ENCODE measurements at regions not wholly inside any gene's neighbourhood (a gene's known extent, or its start where the extent isn't known, plus 50 kb on each side); places are given as distances from the start of the nearest gene placed in this dataset.

DNA sequence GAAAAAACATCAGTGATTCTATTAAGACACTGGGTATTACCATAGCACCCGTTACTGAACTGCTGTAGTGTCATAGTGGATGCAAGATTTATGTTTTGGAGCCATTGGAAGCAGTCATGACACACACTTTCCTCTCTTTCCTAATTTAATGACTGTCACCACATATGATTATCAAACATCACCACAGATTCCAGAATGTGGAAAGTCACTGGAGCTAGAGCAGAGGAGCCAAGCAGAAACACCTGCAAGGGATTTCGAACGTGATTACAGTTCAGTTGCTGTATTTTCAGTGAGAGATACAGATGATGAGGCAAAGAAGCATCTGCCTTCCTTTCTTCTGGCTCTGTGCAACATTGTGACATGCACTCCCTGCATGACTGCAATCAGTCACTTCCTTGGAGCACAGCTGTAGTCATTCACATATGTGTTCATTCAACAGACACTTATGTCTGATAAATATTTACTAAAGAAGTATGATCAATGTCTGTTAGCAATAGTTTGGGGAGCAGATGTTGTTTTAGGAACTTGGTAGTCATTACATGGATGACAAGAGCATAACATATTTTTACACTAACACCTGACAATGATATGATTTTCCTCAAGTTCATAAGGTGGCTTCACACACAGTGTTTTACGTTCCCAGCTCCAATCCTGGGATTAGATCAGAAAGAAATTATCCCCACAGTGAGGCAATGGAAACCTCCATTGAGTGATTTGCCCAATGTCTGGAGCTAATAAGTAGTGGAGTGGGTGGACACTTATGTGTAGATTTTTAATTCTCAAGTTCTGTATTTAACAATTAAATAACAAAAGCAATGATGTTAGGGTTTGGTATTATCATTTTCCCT, 416.6 kb downstream of the PLCL1 start (continued):
- TF ChIP-seq NRF1 (IDR thresholded peaks at IDR 0.05; ENCODE audit: low read depth, low read length) (no peak), FOXJ3 (CRISPR knock-in tag; IDR thresholded peaks at IDR 0.05) (peak; percentile 84; the same call in 1 of the 2 replicates), RCOR1 (IDR thresholded peaks at IDR 0.05; ENCODE audit: low read length) (peak; percentile 80), RFX5 (IDR thresholded peaks at IDR 0.05; ENCODE audit: low read length) (no peak), RXRA (IDR thresholded peaks at IDR 0.05; ENCODE audit: borderline replicate concordance, low read depth) (no peak), NFIC (IDR thresholded peaks at IDR 0.05; ENCODE audit: borderline replicate concordance) (no peak), CHD2 (IDR thresholded peaks at IDR 0.05; ENCODE audit: low read length, partially characterized antibody) (peak; percentile 71)
- TF ChIP-seq, protein P1, sequence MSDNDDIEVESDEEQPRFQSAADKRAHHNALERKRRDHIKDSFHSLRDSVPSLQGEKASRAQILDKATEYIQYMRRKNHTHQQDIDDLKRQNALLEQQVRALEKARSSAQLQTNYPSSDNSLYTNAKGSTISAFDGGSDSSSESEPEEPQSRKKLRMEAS (IDR thresholded peaks at IDR 0.05; ENCODE audit: low read depth): no peak
- TF ChIP-seq, protein P2, sequence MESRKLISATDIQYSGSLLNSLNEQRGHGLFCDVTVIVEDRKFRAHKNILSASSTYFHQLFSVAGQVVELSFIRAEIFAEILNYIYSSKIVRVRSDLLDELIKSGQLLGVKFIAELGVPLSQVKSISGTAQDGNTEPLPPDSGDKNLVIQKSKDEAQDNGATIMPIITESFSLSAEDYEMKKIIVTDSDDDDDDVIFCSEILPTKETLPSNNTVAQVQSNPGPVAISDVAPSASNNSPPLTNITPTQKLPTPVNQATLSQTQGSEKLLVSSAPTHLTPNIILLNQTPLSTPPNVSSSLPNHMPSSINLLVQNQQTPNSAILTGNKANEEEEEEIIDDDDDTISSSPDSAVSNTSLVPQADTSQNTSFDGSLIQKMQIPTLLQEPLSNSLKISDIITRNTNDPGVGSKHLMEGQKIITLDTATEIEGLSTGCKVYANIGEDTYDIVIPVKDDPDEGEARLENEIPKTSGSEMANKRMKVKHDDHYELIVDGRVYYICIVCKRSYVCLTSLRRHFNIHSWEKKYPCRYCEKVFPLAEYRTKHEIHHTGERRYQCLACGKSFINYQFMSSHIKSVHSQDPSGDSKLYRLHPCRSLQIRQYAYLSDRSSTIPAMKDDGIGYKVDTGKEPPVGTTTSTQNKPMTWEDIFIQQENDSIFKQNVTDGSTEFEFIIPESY (IDR thresholded peaks at IDR 0.05; ENCODE audit: borderline replicate concordance, low read depth): no peak

DNA sequence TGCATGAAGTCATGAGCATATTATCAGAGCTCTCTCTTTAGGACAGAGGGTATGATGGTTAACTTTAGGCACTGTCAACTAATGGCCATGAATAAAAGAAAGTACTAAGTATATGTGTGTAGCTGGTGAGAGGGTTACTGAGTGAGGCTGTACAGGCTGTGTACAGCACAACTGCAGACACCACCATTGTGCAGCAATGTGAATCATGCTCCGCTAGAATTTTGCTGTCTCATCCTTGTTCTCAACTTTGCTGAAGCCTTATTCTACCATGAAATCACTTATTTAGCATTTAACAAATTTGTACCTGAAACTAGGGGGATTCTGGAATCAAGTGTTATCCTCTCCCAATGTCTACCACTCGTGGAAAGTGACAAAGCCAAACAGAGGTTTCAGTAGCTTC, 414.9 kb downstream of the PLCL1 start:
- Histone ChIP-seq H3K4me1 (ENCODE audit: control insufficient read depth in 1 of 2, insufficient read depth in 2 of 2, low read depth in 1 of 2, low read length in 1 of 2) (peaks cover 0 to 10% of the 10 kb centered on the region in 2 experiments; a peak in 2 of 4 replicates), H3K36me3 (replicated peaks in 1 of 2; ENCODE audit: control insufficient read depth in 1 of 2, insufficient read depth in 2 of 2, low read length in 1 of 2) (no peaks in the 10 kb centered on the region), H3K4me3 (ENCODE audit: low read depth in 2 of 2, low read length in 1 of 2) (no peak overlapping the region), H2AFZ (ENCODE audit: low read depth) (no peak overlapping the region), H3K79me2 (ENCODE audit: insufficient read depth) (no peaks in the 10 kb centered on the region), H3K4me2 (no peak overlapping the region), H4K20me1 (ENCODE audit: insufficient read depth) (no peaks in the 10 kb centered on the region), H3F3A (replicated peaks; ENCODE audit: insufficient read depth) (no peaks in the 10 kb centered on the region), H3K9me2 (no peaks in the 10 kb centered on the region), H3K27me3 (ENCODE audit: insufficient read depth) (no peaks in the 10 kb centered on the region), H3K9me3 (no peaks in the 10 kb centered on the region), H3K27ac (ENCODE audit: low read depth in 2 of 2, low read length in 1 of 2) (no peak overlapping the region), H3K9ac (no peak overlapping the region)
- ChIA-PET CTCF (interaction anchor here (1.1 kb wide), 1 partner anchor 10 kb away, joined by 4 read pairs; no protein-coding TSS in a partner anchor), POLR2A (no interaction called here)
- TF ChIP-seq FOXJ3 (CRISPR knock-in tag; IDR thresholded peaks at IDR 0.05) (no peak), ELF1 (IDR thresholded peaks at IDR 0.05) (no peak), FOSL2 (IDR thresholded peaks at IDR 0.05; ENCODE audit: borderline replicate concordance, low read depth) (no peak), NRF1 (IDR thresholded peaks at IDR 0.05; ENCODE audit: low read depth, low read length) (no peak), MEF2A (IDR thresholded peaks at IDR 0.05; ENCODE audit: borderline replicate concordance, low read depth) (no peak), RXRA (IDR thresholded peaks at IDR 0.05; ENCODE audit: borderline replicate concordance, low read depth) (no peak), GABPA (IDR thresholded peaks at IDR 0.05; ENCODE audit: low read depth) (no peak), FOXM1 (IDR thresholded peaks at IDR 0.05; ENCODE audit: low read depth) (no peak), SMC3 (IDR thresholded peaks at IDR 0.05; ENCODE audit: low read depth, low read length) (no peak), RAD21 (IDR thresholded peaks at IDR 0.05; ENCODE audit: low read length) (no peak), RCOR1 (IDR thresholded peaks at IDR 0.05; ENCODE audit: low read length) (no peak), JUND (IDR thresholded peaks at IDR 0.05) (no peak), RFX5 (IDR thresholded peaks at IDR 0.05; ENCODE audit: low read length) (no peak), YY1 (IDR thresholded peaks at IDR 0.05; ENCODE audit: low read depth) (no peak), EZH2phosphoT487 (IDR thresholded peaks at IDR 0.05; ENCODE audit: borderline replicate concordance, low read depth) (no peak)
- no peak for DNase-seq
- 45% methylated on average over 2 of the region's 2 CpGs for whole genome bisulfite sequencing (ENCODE audit: low lambda C conversion rate)
